GM18861 (cell line): ENCODE measurements at regions not wholly inside any gene's neighbourhood (a gene's known extent, or its start where the extent isn't known, plus 50 kb on each side); places are given as distances from the start of the nearest gene placed in this dataset.

Experiments
- ATAC-seq: cut with Tn5 transposase; IDR thresholded peaks from one replicate; pipeline ENCODE4 v1.9.1; 2021; ENCODE audit not compliant: unreplicated experiment

DNA sequence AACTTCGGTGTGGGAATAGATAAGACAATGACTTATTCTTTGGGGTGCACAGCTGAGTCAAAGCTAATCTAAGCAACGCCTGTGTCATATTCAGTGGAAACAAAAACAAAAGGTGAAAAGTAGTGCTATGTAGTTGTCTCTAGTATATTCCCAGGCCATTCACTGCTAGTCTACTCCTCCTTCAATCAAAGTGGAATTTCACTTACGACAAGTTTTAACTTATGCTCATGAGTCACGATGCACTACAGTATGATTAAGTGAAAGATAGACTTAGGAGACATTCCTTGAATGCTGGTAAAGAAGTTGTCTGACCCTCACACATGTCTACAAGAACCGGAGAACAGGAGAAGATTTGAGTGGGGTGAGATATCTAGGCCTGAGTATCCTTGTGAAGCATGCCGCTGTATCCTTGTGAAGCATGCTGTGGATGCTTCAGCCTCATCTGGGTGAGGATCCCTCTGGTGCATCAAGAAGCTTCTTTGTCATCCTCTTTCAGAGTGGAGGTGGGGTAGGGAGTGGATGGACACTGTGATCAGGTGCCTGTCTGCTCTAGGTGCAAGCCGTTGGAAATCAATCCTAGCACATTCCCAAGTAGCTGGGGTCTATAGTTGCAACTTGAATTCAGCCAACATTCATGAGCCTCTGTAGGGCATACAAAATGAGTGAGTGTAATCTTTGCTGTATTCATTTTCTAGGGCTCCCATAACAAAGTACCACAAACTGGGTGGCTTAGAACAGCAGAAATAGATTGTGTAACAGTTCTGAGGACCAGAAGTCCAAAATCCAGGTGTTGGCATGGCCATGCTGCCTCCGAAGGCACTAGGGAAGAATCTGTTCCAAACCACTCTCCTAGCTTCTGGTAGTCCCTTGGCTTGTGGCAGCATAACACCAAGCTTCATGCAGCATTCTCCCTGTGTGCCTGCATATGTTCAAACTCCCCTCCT is 173.5 kb upstream of the FN1 start:
- no peak for ATAC-seq

DNA sequence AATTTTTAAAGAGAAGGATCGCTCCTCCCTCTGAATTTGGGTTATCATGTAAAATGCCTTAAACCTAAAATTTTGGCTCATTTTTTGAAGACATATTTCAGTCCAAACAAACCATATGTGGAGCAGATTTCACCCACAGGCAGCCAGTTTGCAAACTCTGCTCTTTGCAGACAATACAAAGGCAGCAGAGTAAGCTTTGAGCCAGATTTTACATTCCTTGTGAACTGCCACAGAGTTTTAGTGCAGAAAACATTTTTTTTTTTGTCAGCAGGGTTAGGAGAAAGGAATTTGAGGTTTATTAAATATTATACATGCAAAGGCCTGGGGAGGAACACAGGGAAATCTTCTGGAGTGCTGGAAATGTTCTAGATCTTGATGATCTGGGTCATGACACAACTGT is 171.9 kb upstream of the FN1 start:
- ATAC-seq, result no peak

DNA sequence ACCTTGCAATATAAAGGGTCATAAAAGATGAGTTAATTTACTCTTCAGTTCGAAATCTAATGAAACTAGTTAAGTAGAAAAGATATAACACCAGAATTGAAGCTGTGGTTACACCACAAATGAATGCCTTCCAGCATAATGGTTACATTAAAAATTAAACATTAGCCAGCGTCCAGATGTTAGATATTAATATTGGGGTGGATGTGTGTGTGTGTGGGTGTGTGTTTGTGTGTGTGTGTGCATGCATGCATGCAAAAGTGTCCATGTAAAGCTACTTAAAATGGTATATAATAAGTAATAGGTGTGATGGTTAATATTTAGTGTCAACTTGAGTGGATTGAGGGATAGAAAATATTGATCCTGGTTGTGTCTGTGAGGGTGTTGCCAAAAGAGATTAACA is 170.4 kb upstream of the FN1 start:
- ATAC-seq, result no peak

DNA sequence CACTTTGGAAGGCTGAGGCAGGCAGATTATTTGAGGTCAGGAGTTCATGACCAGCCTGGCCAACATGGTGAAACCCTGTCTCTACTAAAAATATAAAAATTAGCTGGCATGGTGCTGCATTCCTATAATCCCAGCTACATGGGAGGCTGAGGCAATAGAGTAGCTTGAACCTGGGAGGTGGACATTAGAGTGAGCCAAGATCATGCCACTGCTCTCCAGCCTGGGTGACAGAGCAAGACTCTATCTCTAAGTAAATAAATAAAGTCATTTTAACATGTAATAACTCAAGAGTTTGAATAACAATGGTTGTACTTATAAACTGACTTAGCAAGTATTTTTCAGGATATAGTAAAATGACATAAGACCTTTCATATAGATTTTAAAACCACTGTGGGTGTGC is 169.3 kb upstream of the FN1 start:
- no peak for ATAC-seq

DNA sequence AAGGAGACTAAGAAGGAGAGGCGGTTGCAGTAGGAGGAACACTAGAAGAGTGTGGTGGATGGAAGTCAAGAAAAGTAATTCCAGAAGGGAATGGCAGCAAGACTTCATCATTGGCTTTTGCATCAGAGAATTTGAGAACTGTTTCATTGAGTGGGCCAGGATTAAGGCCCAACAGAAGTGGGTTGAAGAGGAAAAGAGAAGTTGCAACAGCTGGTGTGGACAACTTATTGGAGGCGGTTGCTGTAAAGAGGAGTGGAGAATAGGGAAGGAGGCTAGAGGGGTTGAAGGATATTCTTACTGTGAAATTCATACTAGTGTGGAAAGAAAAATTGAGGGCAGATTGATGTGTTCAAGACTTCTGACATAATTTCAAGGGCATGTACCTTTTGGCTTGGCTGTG is 168.7 kb upstream of the FN1 start:
- ATAC-seq, result no peak

DNA sequence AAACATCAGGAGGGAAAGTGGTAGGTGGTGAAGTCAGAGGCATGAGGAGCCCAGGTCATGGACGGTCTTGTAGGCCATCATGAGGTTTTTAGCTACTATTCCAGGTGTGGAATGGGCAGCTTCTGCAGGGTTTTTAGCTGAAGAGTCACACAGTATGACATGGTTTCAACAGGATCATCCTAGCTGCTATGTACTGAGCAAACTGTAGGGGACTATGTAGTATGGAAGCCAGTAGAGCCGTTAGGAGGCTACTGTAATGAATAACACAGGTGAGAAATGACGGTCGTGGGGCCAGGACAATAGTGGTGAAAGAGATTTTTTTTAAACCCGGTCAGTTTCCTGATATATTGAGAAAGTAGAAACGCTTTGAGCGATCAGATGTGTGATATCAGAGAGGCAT is 167.6 kb upstream of the FN1 start:
- no peak for ATAC-seq

DNA sequence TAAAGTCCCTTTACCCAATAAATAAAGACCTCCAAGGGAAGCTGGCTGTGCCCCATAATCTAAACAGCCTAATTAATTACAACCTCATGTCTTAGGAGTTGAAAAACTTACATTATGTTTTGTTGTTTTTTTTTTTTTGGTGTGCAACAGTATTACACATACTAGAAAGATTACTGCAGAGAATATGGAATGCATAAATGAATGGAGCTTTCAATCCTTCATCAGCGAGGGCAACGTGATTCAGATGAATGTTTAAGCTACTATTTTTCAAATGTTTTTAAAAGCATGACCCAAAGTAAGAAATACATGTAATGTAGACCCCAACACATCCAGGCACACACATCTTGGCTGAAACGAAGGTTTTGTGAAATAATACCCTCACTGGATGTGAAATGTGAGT is 167.1 kb upstream of the FN1 start:
- ATAC-seq, result no peak

DNA sequence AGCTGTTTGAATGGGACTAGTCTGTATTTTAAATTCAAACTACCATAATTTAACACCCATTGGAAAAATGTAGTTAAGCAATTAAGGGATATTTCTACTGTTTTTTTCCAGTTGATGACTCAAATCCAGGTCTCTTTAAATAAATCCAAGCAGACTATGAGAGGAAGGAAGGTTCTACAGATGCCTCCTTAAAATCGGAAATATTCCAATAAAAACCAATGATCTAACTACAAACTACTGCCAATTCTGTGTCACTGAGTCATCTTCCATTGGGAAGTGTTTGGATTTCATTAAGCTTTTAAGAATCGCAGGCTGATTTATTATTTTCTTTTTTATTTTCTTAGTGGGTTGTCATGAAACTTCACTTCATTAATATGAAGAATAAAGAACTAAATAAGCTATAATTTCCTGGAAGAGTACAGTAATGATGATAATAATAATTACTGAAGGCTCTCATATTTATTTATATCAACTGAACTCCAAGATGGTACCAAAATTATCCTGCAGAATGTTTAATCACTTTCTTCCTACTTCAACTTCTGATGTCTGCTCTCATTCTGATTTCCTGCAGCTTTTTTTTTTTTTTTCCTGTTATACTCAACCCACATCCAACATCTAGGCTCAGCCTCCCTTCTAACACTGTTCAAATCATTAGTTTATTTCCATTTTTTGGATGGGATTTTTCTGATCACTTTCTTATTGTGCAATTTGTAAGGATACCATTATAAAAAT is 166.3 kb upstream of the FN1 start:
- no peak for ATAC-seq

DNA sequence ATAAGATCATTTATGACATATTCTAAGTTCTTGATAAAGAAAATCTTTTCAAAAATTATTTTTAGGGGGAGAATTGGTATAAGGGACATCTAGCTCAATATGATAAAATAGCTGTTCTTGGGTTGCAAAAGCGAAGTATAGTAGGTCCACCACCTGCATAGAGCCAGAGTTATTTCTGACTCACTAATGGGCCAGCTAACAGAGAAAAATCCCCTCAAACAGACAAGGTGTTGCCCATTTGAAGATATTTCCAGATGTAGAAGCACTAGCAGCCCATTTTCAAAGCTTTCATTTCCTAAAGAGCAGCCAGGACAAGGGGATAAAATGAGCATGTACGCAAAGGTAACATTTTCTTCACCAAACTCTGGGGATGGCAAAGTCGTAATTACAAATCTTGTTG is 165.7 kb upstream of the FN1 start:
- ATAC-seq, result no peak

DNA sequence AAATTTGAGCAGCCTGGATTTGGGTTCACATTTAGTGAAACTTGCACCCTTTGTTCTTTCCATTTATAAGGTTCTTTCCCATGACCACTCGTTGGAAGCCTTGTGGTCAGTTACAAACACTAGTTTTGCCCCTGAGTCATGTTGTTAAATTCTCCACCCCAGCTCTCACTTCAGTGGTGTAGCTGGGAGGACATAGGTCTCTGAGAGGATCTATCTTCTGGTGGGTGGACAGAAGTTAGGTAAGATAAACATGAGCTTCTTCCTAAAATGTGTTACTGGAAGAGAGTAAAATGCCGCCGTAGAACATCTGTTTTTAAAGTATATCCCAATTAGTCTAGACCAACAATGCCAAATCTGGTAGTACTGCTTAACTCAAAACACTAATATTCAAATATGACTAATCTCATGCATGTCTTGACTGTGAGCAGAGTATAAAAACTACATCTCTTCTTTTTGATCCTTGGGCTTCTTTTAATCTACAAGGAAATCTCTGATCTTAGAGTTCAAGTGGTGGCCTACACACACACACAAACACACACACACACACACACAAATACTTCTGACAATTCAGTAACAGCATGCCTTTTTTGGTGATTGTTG is 162.6 kb upstream of the FN1 start:
- ATAC-seq, result no peak

DNA sequence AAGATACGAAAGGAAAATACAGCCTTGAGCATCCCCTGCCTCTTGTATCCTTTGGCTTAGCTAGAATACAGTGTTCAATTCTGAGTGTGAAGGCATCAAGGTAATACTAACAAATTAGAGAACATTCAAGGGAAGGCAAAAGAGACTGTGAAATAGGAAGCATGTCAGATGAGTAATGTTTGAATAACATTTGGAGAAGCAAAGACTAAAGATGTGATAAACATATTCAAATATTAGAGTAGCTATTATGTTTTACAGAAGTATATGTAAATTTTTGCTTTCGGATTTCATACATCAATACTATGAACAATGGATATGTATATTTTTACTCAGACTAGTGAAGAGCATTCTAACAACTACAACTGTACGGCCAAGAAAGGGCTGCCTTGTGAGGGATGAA is 161.7 kb upstream of the FN1 start:
- ATAC-seq, result no peak

DNA sequence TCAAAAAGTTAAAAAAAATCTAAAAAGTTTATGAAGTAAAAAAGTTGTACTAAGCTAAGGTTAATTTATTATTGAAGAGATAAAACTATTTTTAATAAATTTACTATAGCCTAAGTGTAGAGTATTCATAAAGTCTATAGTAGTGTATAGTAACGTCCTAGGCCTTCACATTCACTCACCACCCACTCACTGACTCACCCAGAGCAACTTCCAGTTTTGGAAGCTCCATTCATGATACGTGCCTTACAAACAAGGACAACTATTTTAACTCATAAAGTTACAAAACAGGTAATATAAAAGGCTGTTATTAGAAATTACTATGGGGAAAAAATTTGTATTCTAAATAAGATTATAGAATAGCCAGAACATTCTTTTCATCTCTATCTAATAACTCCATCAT is 158.9 kb upstream of the FN1 start:
- ATAC-seq, result no peak

DNA sequence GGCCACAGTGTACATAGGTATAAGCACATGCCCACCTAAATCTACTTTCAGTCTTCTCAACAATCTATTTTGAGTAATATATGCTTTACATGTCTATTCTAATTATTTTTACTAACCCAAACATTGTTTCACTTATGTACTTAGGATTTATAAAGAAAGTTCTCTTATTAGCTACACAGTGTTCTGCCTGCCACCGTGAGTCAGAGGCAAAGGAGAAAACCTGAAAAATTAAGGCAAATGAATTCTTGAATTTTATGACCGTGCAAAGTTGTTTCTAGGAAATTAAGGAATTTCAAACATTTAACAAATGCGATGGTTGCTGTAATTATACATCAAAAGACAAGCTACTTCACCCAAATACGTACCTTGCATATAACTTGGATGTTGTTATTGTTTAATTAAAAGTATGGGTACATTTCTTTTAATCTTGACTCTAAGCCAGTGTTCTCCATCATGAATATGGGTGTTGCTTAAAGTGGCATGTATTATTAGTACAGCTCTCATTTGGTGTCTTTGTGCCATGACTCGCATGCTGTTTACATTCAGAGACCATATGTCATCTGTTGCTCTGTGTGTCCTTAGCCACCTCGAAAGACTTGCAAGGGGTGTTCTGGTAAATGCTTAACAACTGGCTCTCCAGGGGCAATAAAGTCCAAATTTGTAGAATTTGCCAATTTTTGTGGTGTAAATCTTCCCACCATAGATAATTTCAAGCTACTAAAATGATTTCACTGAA is 154.3 kb upstream of the FN1 start:
- ATAC-seq, result no peak

DNA sequence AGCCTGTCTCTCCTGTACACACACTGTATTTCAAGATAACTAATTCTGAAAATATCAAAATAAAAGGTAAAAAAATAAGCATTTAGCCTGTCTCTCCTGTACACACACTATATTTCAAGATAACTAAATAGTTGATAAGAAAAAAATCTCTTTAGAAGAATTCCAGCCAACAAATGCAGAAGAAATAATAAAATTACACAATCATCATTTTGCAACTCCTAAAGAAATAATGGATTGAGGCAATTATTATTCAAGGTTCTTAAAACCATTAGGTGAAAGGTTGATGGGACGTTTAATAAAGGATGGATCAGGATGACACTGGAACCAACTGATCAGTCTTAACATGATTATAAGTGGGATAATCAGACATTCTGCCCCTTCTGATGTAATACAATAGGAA is 148.0 kb upstream of the FN1 start:
- no peak for ATAC-seq

DNA sequence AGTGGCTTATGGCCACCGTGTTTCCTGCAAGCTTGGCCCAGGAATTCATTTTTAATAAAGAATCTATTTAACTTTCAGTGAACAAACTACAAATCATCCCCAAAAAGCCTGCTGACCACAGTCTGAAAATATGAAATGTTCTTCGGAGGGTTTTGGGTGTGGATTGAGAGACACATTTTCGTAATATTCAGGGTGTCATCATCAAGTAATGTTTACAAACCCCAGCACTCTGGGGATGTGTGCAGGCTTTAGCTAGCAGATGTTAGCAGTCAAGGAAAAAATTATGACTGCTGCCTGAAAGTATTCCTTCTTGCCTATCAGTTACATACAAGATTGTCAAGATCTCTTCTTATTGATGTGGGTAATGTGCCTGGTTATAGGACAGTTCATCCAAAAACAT is 143.9 kb upstream of the FN1 start:
- ATAC-seq, result no peak

DNA sequence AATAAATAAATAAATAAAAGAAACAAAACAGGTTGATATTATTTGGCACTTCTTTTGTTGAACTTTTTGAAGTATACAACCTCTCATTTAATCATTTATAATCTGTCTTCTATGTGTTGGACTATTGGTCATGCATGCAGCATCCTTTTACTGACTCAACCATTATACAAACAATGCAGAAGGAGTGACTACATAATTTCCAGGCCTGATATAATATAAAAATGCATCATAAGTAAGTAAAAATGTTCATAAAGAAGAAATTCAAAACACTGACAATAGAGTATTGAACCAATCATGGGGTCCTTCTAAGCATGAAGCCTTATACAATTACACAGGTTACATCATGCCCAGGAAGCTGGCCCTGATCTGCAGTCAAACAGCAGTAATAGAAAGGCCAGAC is 141.5 kb upstream of the FN1 start:
- ATAC-seq, result no peak

DNA sequence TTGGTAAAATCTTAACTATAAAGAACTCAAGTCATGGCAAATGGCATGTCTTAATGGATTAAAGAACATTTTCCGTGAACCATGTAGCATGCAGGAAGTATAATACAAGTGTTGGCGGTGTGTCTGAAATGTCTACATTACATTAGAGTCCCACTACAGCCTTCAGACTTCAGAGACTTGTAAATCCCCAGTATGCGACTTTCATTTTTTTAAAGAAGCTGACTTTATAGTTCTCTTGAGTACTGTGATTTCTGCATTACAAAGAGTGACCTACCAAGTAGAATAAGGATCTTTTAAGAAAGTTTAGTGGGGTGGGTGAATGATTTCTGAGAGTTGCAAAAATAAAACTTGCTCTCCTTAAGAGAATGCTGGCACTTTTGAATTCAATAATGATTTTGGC is 140.7 kb upstream of the FN1 start:
- ATAC-seq, result no peak

DNA sequence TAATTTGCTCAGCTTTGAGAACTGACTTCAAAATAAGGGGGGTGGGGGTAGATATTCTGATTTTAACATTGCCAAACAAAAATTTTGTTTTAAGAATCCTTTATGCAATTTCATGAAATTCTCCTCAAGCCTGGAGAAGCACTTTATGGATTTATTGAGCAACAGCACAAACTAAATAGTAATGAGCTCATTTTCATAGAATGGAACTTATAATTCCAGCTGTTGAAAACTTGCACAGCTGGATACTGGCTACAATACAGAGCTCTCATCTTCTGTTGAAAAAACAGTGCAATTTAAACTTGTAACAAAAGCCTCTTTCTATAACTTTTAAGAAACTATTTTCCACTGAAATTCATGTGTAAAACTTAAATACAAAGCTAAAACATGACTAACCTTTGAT is 137.6 kb upstream of the FN1 start:
- no peak for ATAC-seq

DNA sequence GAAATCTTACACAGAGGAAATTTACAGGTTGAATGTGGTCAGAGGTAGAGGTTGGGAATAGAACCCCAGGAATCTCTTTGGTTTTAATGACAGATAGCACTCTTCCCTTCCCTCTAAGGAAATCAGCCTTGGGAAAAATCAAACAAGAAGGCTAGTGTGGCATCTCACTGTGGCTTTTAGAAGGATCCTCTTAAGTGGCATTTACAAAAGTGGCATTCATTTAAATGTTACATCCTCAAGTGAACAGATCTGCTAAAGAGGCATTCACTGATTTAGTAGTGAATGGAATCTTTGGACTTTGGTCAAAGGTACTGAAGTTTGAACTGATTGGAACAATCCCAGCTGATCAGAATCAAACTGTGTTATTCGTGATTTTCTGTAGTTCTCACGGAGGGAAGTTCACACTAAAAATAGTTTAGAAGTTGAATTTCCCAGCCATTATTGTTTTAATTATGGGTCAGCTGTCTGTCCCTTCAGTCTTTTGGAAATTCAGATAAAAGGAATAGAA is 136.5 kb upstream of the FN1 start:
- ATAC-seq, result no peak

DNA sequence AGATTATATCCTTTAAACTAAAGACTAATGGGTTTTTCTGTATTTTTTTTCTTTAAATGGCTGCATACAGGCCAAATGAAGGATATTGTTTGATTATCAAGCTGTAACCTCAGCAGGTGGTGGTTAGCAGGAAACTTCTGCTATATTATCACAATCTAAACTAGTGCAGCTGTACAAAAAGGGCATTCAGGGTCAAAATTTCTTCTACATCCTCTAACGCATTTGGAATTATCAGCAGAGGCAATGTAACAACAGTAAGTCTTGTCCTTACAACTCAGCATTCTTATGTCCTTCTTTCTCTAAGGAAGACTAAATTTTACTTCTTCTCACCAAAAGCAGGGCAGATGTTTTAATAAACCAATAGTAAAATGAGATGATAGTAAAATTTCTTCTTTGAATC is 135.8 kb upstream of the FN1 start:
- ATAC-seq, result no peak

DNA sequence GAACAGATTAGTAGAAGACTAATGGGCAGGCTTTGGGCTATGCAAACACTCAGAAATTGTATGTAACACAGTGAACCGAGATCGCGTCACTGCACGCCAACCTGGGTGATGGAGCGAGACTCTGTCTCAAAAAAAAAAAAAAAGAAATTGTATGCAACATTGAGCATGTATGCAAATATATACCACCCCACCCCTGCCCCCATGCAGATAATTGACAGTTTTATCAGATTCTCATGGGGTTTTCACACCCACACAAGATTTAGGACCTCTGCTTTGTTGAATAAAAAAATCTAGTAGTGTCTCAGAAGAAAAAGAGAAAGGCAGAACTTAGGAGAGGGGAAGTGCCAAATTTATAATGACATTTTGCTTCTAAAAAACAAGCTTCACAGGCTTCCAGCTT is 131.6 kb upstream of the FN1 start:
- ATAC-seq, result peak; percentile 93
